ENCODE measurements at regions not wholly inside any gene's neighbourhood (a gene's known extent, or its start where the extent isn't known, plus 50 kb on each side); places are given as distances from the start of the nearest gene placed in this dataset.

DNA sequence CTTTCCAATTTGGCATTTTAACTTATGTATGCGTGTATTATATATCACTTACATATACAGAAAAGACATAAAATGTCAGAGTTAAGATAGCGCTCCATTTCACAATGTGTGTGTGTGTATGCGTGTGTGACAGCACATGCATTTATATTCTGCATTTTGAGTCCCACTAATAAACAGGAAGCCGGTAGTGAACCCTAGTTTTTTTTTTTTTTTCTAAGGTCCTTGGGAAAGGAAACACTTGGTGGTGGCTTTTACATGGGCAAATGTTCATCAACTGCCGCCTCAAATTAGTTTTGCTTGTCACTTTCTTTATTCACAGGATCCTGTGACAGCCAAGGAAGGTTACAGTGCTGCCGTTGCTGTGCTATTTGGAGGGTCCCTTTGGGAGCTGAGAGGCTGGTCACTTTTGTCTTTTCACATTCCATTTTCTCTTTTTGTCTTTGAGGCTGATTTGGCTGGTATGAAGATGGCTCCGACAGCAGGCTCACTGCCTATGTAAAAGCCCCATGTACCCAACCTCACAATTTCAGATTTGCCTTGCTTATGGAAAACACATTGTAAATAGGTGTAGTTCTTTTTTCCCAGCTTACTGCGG lies 298.9 kb downstream of the CSNK1G3 start:
- DNase-seq (ENCODE audit: low read depth): no peak

DNA sequence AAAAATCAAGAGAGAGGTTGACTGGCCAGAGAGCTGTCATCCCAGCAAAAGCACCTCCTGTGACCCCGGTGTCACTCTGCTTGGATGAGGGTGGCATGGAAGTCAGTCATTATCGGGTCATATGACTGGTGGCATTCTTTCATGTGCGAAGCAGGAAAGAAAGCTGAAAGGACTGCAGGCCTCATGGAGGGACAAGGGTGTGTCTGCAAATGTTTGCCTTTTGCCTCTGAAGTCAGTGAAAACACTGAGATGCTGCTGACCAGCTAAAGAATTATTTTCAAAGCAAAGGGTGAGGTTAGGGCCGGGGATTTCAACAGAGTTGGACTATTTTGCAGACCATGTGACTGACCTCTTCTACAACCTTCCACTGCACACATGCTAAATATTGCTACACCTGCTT lies 298.3 kb downstream of the CSNK1G3 start:
- DNase-seq (ENCODE audit: low read depth): no peak

DNA sequence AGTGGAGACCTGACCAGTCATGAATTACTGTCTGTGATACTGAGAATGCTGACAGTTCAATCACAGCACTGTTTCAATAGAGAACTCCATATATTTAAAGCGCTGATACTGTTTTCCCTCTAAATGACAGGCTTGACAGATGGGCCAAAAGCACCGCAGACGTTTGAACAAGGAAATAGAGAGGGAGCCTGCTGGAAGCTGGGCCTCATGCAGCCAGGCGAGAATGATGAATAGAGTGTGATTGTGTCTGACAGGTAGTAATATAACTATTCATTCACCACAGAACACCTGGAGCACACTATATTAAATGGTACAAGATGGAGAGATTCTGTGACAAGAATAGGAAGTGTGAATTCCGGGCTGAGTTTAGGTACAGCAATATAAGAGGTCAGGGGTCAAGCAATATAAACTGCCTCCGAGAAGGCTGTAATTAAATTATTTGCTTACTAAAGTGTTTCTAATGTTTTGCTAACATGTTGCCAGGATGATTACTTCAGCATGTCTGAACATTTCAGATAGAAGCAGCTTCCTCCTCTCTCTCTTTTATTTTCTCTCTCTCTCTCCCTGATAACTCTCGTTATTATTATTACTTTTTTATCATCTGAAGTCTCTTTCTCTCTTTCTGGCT lies 297.7 kb downstream of the CSNK1G3 start:
- no peak for DNase-seq (ENCODE audit: low read depth)

DNA sequence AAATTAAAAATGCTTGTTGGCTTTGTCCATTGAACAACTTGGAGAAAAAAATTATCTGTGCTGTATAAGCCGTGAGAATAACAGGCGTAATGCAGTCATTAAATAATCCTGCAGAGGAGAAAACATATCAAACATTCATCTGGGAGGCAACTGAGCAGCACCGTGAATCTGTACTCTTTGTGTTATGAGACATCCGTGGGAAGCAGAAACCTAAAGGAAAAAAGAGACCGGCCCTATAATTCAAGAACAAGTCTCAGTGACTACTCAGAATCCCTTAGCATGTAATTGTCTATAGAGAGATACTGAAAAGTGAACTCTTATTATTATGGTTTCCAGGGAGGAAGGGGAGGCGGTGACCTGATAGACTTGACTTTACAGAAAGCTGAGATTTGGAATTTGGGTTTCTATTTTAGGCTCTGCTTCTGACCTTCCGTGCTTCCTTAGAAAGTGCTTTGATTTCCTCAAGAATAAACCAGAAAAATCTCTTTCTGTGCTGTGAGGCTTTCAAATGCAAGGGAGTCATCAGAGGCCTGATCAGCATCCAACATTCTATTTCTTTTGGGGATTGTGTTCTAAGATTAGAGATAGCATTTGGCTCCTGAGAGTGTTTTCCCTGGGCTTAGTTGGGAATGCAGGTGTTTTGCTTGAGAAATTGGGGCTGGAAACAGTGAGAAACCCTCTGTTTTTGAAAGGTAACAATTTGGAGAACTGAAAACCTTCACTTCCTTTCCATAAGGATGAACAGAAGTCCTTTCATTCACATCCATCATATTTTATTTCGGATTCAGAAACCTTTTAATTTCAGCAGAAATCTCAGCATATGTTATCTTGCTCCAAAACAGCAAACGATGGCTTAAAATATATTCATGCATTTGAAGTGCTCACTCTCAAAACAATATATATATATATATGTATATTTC lies 296.7 kb downstream of the CSNK1G3 start:
- DNase-seq (ENCODE audit: low read depth): no peak

DNA sequence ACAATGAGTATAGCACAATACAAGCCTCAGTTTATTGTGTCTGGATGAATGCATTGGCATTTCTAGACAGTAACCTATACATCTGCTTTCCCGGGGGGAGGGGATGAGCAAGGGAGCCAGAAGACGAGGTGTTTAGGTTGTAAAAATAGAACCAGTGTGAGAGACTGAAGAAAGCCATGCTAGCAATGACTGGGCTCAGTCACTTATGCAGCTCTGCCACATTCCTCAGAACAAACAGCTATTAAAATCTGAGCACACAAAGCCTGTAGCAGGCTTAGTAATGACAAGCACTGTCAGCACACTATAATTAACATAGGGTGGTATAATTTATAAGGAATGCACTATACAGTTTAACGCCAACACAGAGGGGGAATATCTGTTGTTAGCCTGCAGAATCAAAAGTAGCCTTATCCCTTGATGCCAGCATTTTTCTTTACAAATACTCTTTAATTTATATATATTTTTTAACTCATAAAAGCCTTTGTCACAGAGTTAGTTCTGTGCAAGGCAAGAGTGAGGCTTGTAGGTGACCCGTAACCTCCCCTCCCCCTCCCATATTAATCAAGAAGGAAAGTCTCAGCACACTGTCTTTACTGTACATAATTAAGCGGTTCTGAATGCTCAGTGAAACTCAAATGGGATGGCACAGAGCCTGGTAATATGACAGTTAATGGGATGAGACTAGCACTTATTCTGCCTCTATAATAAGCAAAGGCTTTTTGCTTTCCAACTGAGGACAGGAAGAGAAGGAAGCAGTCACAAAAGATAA lies 295.4 kb downstream of the CSNK1G3 start:
- no peak for DNase-seq (ENCODE audit: low read depth)

DNA sequence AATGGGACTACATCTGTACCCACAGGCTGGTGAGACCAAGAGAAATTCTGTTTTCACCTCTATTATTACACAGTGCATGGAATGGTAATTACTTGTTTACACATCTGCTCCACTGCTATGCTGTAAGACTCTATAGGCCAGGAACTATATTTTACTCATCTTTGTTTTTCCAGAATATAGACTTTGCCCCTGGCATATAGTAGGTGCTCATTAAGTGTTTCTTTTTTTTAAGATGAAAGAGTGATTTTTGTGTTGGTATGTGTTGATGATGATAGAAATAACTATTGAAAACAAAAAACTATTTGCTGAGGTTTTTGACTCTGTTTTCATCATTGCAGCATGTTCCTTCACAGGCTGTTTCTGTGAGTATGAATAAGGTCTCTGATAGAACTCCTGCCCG lies 294.7 kb downstream of the CSNK1G3 start:
- no peak for DNase-seq (ENCODE audit: low read depth)

DNA sequence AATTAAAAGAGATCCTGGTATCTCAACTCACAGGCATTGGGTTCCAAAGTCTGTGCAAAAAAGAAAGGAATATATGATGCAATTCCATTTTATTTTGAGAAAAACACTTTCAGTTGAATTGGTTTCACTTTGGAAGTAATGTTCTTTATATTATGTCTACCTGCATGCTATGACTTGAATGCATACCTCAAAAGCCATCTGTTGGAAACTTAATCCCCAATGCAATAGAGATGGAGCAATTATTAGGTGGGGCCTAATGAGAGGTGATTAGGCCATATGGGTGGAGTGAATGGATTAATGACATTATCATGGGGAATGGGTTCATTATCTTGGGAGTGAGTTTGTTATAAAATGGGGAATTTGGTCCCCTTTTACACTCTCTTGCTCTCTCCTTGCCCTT lies 293.3 kb downstream of the CSNK1G3 start:
- no peak for DNase-seq (ENCODE audit: low read depth)

DNA sequence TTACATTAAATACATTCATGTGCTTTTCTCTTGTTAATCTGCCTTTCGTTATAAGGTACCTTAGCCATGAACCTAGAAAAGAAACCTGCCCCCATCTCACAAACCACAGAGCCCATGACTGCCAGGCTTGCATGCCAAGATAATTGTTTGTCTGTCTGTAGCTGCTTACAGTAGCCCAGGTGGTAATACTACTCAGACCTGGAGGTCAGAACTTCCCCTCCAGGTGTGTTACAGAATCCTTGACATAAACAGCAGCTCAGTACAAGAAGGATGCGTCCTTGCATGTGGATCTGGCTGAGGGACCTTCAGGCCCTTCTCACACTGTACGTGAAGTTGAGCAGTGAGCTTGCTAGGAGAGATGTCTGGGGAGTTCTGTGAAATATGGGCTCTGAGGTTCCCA lies 291.4 kb downstream of the CSNK1G3 start:
- DNase-seq (ENCODE audit: low read depth): no peak

DNA sequence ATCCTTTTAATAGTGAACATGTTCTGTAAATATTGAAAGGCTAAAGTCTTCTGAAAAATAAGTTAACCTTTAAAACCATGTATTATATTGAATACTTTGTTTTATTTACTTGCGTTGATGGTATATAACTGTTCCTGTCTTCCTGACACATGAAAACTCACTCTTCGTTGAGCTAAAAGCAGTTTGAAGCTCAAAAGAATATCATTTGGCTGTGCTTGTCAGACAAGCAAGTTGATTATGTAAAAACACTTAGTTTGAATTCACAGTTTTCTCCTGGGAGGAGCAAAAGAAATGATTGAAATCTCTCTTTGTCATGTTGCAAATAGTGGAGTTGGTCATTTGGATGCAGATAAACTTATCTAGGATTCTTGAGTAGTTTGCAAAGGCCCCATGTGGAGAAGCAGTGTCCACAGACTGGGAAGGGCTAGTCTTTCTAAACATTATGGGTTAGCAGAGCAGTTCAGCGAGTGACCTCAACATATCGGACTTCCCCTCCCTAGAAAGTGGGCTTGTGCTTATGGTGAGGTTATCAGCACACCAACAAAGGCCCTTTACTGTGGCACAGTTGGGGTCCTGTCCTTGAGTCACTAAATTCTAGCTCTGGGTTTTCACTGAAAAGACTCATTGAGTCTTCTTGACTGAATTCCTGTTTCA lies 290.4 kb downstream of the CSNK1G3 start:
- no peak for DNase-seq (ENCODE audit: low read depth)

DNA sequence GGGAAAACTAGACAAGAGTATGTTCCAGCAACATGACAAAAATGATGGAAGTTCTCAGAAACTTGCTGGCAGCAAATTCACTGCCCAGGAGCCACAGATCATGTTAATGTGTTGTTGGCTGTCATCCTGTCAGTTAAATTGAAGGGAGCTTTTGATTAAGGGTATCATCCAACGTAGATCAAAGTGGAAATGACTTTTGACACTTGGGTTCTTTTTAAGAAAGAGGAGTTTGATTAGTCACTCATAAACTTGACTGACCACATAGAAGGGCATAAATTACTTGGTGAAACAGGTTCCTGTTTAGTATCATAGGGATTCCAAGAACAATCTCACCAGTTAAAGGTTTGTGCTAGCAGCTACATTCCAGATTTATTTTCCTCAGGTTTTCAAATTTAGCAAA lies 288.7 kb downstream of the CSNK1G3 start:
- DNase-seq (ENCODE audit: low read depth): no peak

DNA sequence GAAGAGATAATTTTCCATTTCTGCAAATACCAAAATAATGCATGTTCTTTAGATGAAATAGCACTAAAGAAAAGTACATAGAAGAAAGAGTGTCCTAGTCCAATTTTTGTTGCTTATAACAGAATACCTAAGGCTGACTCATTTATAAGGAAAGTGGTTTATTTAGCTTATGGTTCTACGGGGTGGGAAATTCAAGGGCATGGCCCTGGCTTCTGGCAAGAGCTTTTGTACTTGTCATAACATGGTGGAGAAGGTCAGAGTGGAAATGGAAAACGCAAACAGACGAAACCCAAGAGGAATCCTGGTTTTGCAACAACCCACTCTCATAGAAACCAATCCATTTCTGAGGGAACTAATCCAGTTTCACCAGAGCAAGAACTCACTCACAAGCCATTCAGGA lies 283.7 kb downstream of the CSNK1G3 start:
- DNase-seq (ENCODE audit: low read depth): no peak

DNA sequence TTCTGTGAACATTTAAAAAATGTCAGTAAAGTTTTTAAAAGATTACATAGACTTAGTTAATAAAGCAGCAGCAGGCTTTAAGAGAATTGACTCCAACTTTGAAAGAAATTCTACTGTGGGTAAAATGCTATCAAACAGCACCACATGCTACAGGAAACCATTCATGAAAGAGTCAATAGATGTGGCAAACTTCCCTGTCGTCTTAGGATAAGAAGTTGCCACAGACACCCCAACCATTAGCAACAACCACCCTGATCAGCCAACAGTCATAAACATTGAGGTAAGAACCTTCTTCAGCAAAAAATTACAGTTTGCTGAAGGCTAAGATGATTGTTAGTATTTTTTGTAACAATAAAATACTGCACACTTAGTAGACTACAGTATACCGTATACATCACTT lies 278.2 kb downstream of the CSNK1G3 start:
- no peak for DNase-seq (ENCODE audit: low read depth)

DNA sequence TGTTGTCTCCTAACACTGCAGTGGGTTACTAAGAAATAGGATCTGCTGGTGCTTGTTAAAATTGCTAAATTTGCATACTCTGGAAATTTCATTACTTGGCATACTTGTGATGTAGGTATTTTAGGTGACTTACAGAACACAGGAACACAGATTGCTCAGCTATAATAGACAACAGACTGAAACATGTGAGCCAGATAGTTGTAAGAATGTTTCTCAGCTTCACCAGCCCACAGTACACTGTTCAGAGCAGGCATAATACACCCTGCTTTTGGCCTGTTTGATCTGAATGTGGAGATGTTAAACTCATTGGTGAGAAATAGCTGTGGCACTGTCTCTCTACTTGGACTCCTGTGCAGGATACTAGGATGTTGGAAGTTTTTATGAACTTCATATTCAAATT lies 275.7 kb downstream of the CSNK1G3 start:
- no peak for DNase-seq (ENCODE audit: low read depth)

DNA sequence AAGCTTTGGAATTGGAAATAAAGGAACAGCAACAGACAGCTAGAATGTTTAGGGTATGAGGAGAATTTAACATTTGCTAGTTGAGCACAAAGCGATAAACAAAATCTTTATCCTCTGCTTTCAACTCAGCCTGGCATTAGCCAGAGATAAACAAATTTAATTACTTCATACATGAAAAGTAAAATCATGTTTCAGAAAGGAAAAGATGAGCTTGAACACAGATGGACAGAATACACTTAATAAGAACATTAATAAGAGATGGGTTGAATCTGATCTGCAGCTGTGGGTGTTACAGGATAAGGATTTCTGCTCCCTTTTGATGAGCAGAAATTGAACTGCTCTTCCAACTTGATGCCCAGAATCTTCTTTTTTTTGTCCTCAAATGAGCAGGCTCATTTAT lies 275.2 kb downstream of the CSNK1G3 start:
- DNase-seq (ENCODE audit: low read depth): no peak

DNA sequence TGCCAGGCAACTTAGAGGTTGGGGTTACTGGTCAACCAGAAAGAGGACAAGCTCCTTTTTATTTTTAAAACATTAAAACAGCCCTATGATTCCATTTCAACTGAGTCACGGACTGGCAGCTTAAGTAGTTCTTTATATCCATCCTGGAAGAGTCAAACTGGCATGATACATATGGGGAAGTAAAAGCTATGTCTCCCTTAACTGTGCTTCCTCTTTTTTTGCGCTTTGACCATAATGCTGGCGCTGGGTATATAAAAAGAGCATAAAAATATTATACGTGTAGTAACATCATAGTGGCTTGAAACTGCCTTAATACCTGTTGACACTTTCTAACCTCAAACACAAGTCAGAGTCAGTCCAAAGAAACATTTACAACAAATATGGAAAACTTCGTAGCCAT lies 274.4 kb downstream of the CSNK1G3 start:
- DNase-seq (ENCODE audit: low read depth): no peak

DNA sequence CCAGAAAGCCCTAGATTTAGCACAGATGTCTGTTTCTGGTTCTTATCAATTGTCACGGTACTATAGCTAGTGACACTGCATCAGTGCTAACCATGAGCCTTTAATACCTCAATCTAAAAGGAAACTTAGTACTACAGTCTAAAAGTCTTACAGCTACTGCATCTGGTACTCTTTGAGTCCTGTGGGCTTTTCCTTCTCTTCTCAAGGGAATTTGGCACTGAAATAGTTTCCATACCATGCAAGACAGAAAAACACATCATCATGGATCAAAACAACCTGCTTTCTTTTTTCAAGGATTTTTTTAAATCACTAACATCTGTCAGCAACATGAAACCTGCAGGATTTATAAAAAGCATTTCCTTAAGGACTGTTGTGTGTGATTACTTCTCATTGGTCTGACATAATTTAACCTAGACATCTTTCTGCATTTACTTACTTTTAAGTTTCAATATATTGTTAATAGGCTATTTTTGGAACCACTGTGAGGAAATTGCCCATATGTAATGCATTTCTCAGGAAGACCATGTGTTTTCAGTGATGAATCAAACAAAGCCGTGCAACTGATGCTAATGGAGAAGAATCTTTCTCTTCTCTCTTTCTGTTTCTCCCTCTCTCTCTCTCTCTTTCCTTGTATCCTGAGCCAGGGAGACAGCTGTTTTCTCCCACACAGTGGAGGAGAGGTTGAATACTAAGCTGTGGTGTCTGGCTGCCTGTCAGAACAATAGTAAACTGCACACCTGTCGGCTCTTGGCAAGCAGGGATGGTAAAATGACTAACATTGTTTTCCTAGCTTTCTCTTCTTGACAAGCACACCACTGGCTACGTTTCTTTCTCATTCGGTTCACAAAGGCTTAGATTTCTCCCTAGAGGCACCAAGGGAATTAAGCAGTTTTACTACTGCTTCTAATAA lies 273.4 kb downstream of the CSNK1G3 start:
- DNase-seq (ENCODE audit: low read depth): peak; percentile 10

DNA sequence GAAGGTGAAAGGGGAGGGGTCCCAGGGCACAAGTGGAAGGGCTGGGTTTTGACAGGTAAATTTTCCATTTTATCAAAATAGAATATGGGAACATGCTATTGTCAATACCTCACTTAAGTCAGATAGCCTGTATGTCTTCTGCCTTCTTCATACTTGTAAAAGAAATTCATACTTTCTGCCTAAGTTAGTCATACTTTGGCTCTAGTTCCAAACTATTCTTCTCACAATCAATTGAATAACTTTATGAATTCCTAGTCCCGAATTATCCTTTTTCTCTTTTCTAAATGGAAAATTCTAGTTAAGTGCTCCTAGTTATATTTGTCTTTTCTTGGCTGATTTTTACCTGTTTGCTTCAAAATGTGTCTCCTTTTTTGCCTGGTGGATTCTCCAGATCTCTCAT lies 271.4 kb downstream of the CSNK1G3 start:
- peak; percentile 4 for DNase-seq (ENCODE audit: low read depth)

DNA sequence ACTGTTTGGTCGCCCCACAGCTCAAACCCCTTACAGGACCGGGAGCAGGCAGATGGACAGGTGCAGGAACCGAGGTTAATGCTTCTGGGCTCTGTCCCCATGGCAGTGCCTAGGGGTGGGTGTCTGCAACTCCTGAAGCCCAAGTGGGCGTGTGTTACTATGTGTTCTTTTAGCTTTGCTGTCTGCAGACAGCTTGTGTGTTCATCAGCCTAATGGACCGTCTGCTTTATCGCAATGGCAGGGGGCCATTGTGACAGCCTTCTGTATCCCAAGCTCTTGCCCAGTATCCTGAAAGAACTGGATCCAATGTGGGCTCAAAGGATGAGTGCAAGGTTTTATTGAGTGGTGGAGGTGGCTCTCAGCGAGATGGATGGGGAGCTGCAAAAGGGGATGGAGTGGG lies 266.7 kb downstream of the CSNK1G3 start:
- DNase-seq (ENCODE audit: low read depth): no peak

DNA sequence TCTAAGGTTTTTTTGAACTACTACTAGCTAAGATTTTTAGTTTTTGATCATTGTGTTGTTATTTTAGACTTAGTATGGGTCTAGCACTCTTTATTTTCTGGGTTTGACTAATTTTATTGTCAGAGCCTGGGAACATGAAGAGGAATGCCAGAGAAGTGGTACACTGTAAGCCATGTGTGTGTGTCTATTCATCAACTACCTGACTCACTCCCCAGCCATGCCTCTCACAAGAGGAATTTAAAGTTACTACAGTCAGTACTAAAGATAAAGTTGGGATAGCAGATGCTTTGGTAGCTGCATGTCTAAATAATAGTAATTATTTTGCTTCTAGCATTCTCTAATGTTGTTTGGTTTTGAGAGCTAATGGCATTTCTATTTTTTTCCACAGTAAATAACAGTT lies 264.8 kb downstream of the CSNK1G3 start:
- DNase-seq (ENCODE audit: low read depth): no peak

DNA sequence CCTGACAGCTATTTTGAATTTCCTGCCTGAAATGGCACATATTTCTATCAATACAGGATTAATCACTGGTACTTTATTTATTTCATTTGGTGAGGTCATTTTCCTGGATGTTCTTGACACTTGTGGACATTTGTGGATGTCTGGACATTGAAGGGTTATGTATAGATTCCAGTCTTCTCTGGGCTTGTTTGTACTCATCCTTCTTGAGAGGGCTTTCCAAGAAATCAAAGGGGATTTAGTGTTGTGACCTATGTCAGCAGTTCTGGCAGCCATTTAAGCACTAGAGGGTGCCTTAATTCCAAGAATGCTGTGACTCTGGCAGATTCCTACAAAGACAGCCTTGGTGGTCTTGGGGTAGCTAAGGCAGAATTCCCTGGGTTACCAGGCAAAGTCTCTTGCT lies 259.7 kb downstream of the CSNK1G3 start:
- DNase-seq (ENCODE audit: low read depth): no peak

DNA sequence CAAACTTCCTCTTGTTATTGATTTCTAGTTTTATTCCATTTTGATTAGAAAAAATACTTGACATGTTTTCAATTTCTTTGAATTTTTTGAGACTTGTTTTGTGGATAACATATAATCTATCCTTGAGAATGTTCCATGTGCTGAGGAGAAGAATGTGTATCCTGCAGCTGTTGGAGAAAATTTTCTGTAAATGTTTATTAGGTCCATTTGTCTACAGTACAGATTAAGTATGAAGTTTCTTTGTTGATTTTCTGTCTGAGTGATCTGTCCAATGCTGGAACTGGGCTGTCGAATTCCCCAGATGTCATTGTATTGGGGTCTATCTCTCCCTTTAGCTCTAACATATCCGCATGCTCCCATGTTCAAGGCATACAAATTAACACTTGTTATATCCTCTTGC lies 251.2 kb downstream of the CSNK1G3 start:
- no peak for DNase-seq (ENCODE audit: low read depth)
